ENCODE measurements at regions not wholly inside any gene's neighbourhood (a gene's known extent, or its start where the extent isn't known, plus 50 kb on each side); places are given as distances from the start of the nearest gene placed in this dataset.

DNA sequence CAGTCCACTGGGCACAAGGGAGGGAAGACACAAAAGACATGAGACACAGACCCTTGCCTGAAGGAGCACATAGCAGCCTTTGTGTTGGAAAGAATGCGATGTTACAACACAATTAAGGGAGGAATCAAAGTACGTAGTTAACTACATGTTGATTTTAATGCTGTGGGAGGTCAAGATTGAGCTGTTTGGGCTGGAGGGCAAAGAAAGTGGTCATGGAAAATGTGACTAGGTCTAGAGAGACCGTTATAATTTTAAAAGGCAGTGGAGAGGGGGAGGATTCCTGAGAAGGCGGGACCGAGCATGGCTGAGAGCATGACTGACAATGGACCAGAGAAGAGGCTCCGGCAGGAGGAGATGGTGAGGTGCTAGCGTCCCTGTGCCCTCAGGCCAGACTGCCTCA lies 111.8 kb upstream of the ATP1A1 start:
- no peak overlapping the region for H3K27ac Mint-ChIP-seq
- DNase-seq = no peak
- no peaks in the 10 kb centered on the region for H3K36me3 Mint-ChIP-seq (ENCODE audit: low read depth)
- H3K4me1 Mint-ChIP-seq = peaks cover 37% of the 10 kb centered on the region
- no peaks in the 10 kb centered on the region for H3K9me3 Mint-ChIP-seq
- H3K27me3 Mint-ChIP-seq (ENCODE audit: low read depth, poor library complexity) = peaks cover 10% of the 10 kb centered on the region
- TF ChIP-seq, protein P1, sequence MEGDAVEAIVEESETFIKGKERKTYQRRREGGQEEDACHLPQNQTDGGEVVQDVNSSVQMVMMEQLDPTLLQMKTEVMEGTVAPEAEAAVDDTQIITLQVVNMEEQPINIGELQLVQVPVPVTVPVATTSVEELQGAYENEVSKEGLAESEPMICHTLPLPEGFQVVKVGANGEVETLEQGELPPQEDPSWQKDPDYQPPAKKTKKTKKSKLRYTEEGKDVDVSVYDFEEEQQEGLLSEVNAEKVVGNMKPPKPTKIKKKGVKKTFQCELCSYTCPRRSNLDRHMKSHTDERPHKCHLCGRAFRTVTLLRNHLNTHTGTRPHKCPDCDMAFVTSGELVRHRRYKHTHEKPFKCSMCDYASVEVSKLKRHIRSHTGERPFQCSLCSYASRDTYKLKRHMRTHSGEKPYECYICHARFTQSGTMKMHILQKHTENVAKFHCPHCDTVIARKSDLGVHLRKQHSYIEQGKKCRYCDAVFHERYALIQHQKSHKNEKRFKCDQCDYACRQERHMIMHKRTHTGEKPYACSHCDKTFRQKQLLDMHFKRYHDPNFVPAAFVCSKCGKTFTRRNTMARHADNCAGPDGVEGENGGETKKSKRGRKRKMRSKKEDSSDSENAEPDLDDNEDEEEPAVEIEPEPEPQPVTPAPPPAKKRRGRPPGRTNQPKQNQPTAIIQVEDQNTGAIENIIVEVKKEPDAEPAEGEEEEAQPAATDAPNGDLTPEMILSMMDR (IDR thresholded peaks at IDR 0.05) = no peak
- no peak overlapping the region for H3K4me3 Mint-ChIP-seq

DNA sequence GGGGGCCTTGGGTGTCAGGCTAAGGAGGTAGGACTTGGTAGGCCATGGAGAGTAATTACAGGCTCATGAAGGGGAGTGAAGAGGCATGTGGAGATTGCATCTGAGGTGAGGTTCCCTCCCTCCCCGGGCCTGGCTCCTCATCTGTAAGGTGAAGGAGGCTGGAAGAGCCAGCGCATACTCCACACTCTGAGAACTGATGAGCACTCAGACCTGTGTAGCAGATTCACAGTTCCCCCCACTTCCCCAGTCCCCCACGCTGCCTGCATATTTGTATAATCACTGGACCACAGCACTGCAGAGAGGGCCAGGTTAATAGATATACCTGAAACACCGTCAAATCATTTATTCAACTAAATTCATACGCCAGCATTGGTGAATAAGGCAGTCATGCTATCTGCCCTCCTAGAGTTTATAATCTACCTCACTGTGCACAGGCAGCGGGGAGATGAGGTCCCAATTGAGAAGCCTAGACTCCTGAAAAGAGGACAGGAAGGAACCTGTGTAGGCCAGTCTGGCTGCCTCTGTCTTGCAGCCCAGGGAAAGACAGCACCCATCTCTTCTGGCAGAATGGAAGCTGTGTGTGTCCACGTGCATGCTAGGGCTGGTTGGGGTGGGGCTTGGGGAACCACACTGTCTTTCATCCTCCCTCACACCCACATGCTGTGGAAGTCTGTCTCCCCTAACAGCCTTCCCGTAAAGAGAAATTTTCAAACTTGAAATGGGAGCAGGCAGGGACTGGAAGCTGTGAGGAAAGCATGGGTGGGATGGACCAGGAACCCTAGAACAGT lies 110.6 kb upstream of the ATP1A1 start:
- Mint-ChIP-seq H3K27me3 (ENCODE audit: low read depth, poor library complexity) (peaks cover 10% of the 10 kb centered on the region), H3K9me3 (no peaks in the 10 kb centered on the region), H3K36me3 (ENCODE audit: low read depth) (no peaks in the 10 kb centered on the region), H3K4me1 (peaks cover 32% of the 10 kb centered on the region), H3K27ac (no peak overlapping the region), H3K4me3 (no peak overlapping the region)
- TF ChIP-seq, protein P1 (IDR thresholded peaks at IDR 0.05) = no peak
- no peak for DNase-seq

DNA sequence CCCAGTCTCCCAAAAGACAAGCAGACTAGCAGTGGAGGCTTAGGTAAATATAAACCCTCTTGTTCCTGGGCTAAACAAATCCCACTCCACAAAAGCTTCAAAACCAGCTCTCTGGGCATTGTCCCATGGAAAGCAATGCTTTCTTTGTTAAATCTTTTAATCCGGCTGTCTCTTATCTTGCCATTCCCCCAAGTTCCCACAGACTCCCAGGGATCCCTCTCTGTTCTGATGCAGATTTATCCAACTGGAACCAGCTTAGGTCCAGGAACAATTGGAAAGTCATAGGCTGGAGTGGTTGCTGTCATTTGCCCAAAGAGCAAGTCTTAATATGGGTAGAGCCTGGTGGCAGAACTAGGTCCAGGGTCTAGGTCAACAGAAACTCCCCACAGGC lies 110.1 kb upstream of the ATP1A1 start:
- no peak overlapping the region for H3K27ac Mint-ChIP-seq
- TF ChIP-seq, protein P1 (IDR thresholded peaks at IDR 0.05) = no peak
- peaks cover 10% of the 10 kb centered on the region for H3K27me3 Mint-ChIP-seq (ENCODE audit: low read depth, poor library complexity)
- no peak overlapping the region for H3K4me3 Mint-ChIP-seq
- H3K36me3 Mint-ChIP-seq (ENCODE audit: low read depth) = no peaks in the 10 kb centered on the region
- H3K4me1 Mint-ChIP-seq = peaks cover 32% of the 10 kb centered on the region
- H3K9me3 Mint-ChIP-seq = no peaks in the 10 kb centered on the region
- no peak for DNase-seq

DNA sequence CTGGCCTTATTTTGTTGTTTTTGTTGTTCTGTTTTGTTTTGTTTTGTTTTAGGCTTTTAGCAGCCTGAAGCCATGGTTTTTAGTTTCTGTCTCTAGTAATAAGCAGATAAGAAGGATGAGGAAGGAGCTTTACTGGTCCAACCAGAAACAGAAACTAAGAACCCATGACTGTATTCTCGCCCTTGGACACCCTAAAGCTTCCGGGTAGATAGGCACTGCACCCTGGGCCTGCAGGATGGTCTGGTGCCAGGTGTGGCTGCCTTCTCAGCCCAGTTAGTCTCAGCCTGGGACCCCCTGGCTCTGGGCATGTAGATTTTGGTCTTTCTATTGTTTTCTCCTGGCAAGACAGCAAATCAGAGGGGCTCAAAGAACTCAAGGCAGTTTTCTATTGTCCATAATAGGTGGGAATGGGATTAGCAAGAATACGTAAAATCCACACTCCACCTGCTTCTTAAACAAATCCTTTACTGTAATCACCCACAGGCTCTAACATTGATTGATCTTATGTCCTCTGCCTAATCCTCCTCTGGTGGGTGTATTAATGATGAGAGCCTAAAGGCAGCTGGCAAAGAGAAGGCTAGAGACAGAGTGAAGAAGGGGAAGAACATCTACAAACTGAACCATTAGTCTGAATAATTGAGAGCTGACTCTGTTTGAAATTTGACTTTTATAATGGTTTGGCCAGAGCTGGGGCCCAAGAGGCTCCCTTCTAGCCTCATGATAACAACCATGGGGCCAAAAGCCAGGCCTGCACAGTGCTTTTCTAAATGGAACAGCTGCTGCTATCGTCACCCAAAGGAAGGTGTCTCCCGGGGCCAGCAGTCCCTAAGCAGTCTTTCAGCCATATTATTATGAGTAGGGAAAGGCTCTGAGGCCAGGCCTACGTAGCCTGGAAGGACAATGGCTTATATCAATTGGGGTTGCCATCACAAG lies 106.8 kb upstream of the ATP1A1 start:
- DNase-seq = no peak
- Mint-ChIP-seq H3K4me3 (no peak overlapping the region), H3K36me3 (ENCODE audit: low read depth) (no peaks in the 10 kb centered on the region), H3K27ac (no peak overlapping the region), H3K27me3 (ENCODE audit: low read depth, poor library complexity) (peaks cover 6% of the 10 kb centered on the region), H3K9me3 (no peaks in the 10 kb centered on the region), H3K4me1 (peaks cover 20% of the 10 kb centered on the region)
- TF ChIP-seq, protein P1 (IDR thresholded peaks at IDR 0.05) = no peak

DNA sequence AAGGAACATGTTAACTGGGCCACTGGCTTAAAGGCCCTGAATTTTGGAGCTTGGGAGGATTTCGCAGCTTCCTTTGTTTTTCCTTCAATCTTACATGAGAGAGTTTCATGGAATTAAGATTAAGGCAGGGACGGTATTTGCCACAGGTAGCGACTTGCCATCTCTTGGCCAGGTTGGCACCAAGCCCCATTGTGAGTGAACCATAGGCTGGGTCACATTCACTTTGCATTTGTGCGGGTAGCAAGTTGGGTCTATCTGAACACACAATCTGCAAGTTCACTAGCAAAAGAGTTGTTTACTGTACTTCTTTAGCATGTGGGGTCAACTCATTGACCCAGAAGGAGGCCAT lies 106.2 kb upstream of the ATP1A1 start:
- H3K9me3 Mint-ChIP-seq = no peaks in the 10 kb centered on the region
- no peaks in the 10 kb centered on the region for H3K36me3 Mint-ChIP-seq (ENCODE audit: low read depth)
- H3K27ac Mint-ChIP-seq = no peak overlapping the region
- H3K4me3 Mint-ChIP-seq = no peak overlapping the region
- TF ChIP-seq, protein P1 (IDR thresholded peaks at IDR 0.05) = no peak
- DNase-seq = no peak
- peaks cover 3% of the 10 kb centered on the region for H3K27me3 Mint-ChIP-seq (ENCODE audit: low read depth, poor library complexity)
- H3K4me1 Mint-ChIP-seq = peaks cover 13% of the 10 kb centered on the region

Measured in nephron progenitor cell (in vitro differentiated cells).